HCT116 (cell line): ENCODE measurements at regions not wholly inside any gene's neighbourhood (a gene's known extent, or its start where the extent isn't known, plus 50 kb on each side); places are given as distances from the start of the nearest gene placed in this dataset.

Experiments used
- ATAC-seq: fragments of 200-7000 bp; cut with Tn5 transposase; 2 replicates; pipeline ENCODE4 v1.9.1; 2020; ENCODE audit warnings: mild to moderate bottlenecking, moderate library complexity
- BruUV-seq: library from RNA; stranded (reverse); fragments of 400-500 nt; replicated peaks from 2 replicates; lab custom pipeline; 2021; lab: Mats Ljungman, UMichigan
- CTCF ChIA-PET: fragments of 300-600 bp; sonication (Branson Sonifier 250); formaldehyde crosslinking; loops from one replicate; lab custom pipeline; 2021; ENCODE audit warnings: antibody characterized with exemption; lab: Charles Lee
- POLR2A ChIA-PET: fragments of 300-600, 350-600 bp; sonication (Branson Sonifier 250); formaldehyde crosslinking; loops from one replicate; lab custom pipeline; 2021; ENCODE audit warnings: antibody characterized with exemption; lab: Charles Lee
- RAD21 ChIA-PET, 2 experiments: fragments of 300-600 bp; sonication (Branson Sonifier 250); formaldehyde crosslinking; loops; one replicate each; lab custom pipeline; 2023; ENCODE audit warnings: low total read pairs in 2 of 2; ENCODE audit not compliant: uncharacterized antibody in 2 of 2, unreplicated experiment in 2 of 2, low non-redundant PET in 1 of 2; lab: Charles Lee
- DNase-seq: peaks from one replicate; pipeline ENCODE4 v3.0.0-alpha.2; 2010; ENCODE audit warnings: low read depth, low spot score
- H2AFZ ChIP-seq: fragments of 200-600 bp; shearing (Covaris generic), sonication (generic); 2 replicates; pipeline ENCODE4 v1.6.1; 2017; ENCODE audit warnings: low read depth, mixed run types, mixed read lengths, antibody characterized with exemption, low read length; ENCODE audit not compliant: poor library complexity, severe bottlenecking
- H3K27ac ChIP-seq: 2 replicates; pipeline ENCODE4 v1.5.1; 2012; ENCODE audit warnings: low read depth, low read length
- H3K27me3 ChIP-seq: fragments of 200-600 bp; sonication (generic); 2 replicates; pipeline ENCODE4 v1.6.1; 2016; ENCODE audit warnings: mixed run types, low read length, mixed read lengths; ENCODE audit not compliant: insufficient read depth
- H3K36me3 ChIP-seq, 2 experiments: fragments of 200-500 bp in 1 of 2; fragments of 200-600 bp in 1 of 2; sonication (Bioruptor generic) in 1 of 2; sonication (generic) in 1 of 2; 2 replicates each; pipeline versions ENCODE4 v1.5.1 to v1.6.1; 2014 to 2016; ENCODE audit warnings: low read length in 2 of 2, inconsistent platforms in 1 of 2, mixed read lengths in 1 of 2, mixed run types in 1 of 2; ENCODE audit not compliant: insufficient read depth in 2 of 2, control insufficient read depth in 1 of 2
- H3K4me1 ChIP-seq, 2 experiments: fragments of 200-600 bp in 1 of 2; sonication (generic) in 1 of 2; 2 replicates each; pipeline versions ENCODE4 v1.5.1 to v1.6.1; 2012 to 2017; ENCODE audit warnings: low read length in 2 of 2, inconsistent platforms in 1 of 2, mild to moderate bottlenecking in 1 of 2, mixed read lengths in 1 of 2, mixed run types in 1 of 2, moderate library complexity in 1 of 2; ENCODE audit not compliant: insufficient read depth in 2 of 2, control insufficient read depth in 1 of 2
- H3K4me2 ChIP-seq: fragments of 200-600 bp; sonication (generic); 2 replicates; pipeline ENCODE4 v1.6.1; 2017; ENCODE audit warnings: mixed run types, low read length, mixed read lengths
- H3K4me3 ChIP-seq, 2 experiments: fragments of 200-600 bp in 1 of 2; sonication (generic) in 1 of 2; replicated peaks in 1 of 2; 2 replicates each; pipeline ENCODE4 v1.5.1; 2011 to 2016; ENCODE audit warnings: low read length in 2 of 2, control low read depth in 1 of 2, low read depth in 1 of 2, mild to moderate bottlenecking in 1 of 2, mixed read lengths in 1 of 2, mixed run types in 1 of 2
- H3K79me2 ChIP-seq: fragments of 200-600 bp; sonication (generic); 2 replicates; pipeline ENCODE4 v1.6.1; 2017; ENCODE audit warnings: mild to moderate bottlenecking, mixed run types, low read length, moderate library complexity, mixed read lengths; ENCODE audit not compliant: insufficient read depth
- H3K9ac ChIP-seq: fragments of 200-600 bp; sonication (generic); 2 replicates; pipeline ENCODE4 v1.6.1; 2016; ENCODE audit warnings: low read length, mixed read lengths
- H3K9me2 ChIP-seq: fragments of 200-600 bp; sonication (generic), shearing (Covaris generic); 2 replicates; pipeline ENCODE4 v1.6.1; 2017; ENCODE audit warnings: mixed run types, mild to moderate bottlenecking, moderate library complexity; ENCODE audit not compliant: insufficient read depth
- H3K9me3 ChIP-seq, 2 experiments: fragments of 200-500 bp in 1 of 2; fragments of 200-600 bp in 1 of 2; sonication (Bioruptor generic) in 1 of 2; sonication (generic) in 1 of 2; 2 replicates each; pipeline ENCODE4 v1.6.1; 2014 to 2017; ENCODE audit warnings: low read length in 2 of 2, mixed read lengths in 2 of 2, inconsistent platforms in 1 of 2, low read depth in 1 of 2, mild to moderate bottlenecking in 1 of 2, mixed run types in 1 of 2, moderate library complexity in 1 of 2; ENCODE audit not compliant: control insufficient read depth in 1 of 2, insufficient read depth in 1 of 2
- H4K20me1 ChIP-seq: fragments of 200-600 bp; sonication (generic), shearing (Covaris generic); 2 replicates; pipeline ENCODE4 v1.6.1; 2017; ENCODE audit warnings: mixed run types, mild to moderate bottlenecking, moderate library complexity; ENCODE audit not compliant: insufficient read depth
- CBX3 ChIP-seq: IDR thresholded peaks from 2 replicates; pipeline ENCODE4 v1.6.1; 2012; ENCODE audit warnings: low read depth
- ELF1 ChIP-seq: IDR thresholded peaks from 2 replicates; pipeline ENCODE4 v1.6.1; 2012; ENCODE audit warnings: low read depth, borderline replicate concordance
- EZH2 ChIP-seq: fragments of 200-600 bp; sonication (generic); IDR thresholded peaks from 2 replicates; pipeline ENCODE4 v1.6.1; 2017; ENCODE audit warnings: antibody characterized with exemption, mixed run types
- EZH2phosphoT487 ChIP-seq: fragments of 200-600 bp; IDR thresholded peaks from 2 replicates; pipeline ENCODE4 v1.6.1; 2018; ENCODE audit warnings: antibody characterized with exemption, borderline replicate concordance
- JUND ChIP-seq: IDR thresholded peaks from 2 replicates; pipeline ENCODE4 v1.6.1; 2012
- POLR2A ChIP-seq: IDR thresholded peaks from 2 replicates; pipeline ENCODE4 v1.7.0; 2011; ENCODE audit warnings: borderline replicate concordance; ENCODE audit not compliant: insufficient read depth, insufficient read length; ENCODE audit errors: extremely low read depth
- POLR2AphosphoS5 ChIP-seq: IDR thresholded peaks from 2 replicates; pipeline ENCODE4 v1.6.1; 2011; ENCODE audit warnings: mild to moderate bottlenecking, low read depth, low read length, moderate library complexity
- RAD21 ChIP-seq: IDR thresholded peaks from 2 replicates; pipeline ENCODE4 v1.6.1; 2012; ENCODE audit warnings: low read depth, mild to moderate bottlenecking
- TCF7L2 ChIP-seq: IDR thresholded peaks from 2 replicates; pipeline ENCODE4 v1.7.0; 2011; ENCODE audit warnings: borderline replicate concordance, inconsistent platforms; ENCODE audit not compliant: insufficient read depth, insufficient read length; ENCODE audit errors: extremely low read depth
- intact Hi-C: fragments of 100-400 bp; cut with micrococcal nuclease; formaldehyde crosslinking; loops from 2 replicates; pipeline ENCODE4 v1.10.0; 2022
- TF ChIP-seq, protein P1 (sequence below): IDR thresholded peaks from 2 replicates; pipeline ENCODE4 v1.6.1; 2012
- TF ChIP-seq, protein P2 (sequence below), 3 experiments: fragments of 200-600 bp in 1 of 3; sonication (generic) in 1 of 3; IDR thresholded peaks in 2 of 3; conservative IDR thresholded peaks in 1 of 3; 2 replicates each; pipeline ENCODE4 v1.5.1; 2012 to 2017; ENCODE audit warnings: low read depth in 2 of 3, low read length in 2 of 3, antibody characterized with exemption in 1 of 3, borderline replicate concordance in 1 of 3, control low read depth in 1 of 3, mild to moderate bottlenecking in 1 of 3, mixed read lengths in 1 of 3, mixed run types in 1 of 3, moderate library complexity in 1 of 3; ENCODE audit not compliant: insufficient read depth in 1 of 3

DNA sequence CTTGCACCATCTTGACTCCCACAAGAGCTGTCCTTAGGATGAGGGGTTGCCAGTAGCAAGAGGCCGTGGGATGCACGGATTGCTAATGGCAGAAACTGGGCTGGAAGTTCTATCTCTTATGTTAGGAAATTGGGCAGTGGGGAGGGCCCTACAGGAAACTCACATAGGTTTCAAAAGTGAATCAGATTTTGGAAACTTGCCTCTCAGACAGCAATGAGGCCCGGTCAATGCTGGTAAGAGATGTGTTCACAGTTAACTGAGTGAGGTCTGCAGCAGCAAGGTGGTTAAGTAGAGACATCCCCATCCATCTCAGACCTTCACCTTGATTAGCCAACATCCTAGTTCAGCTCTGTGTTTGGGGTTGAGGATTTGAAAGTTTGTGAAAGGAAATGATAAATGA, 164.7 kb downstream of the ABCA8 start:
- DNase-seq (no peak), ATAC-seq (no peak)
- peaks cover 0 to 4% of the 10 kb centered on the region in 2 experiments; a peak in 2 of 4 replicates for H3K4me1 ChIP-seq
- no peak overlapping the region for H3K4me2 ChIP-seq
- CTCF ChIA-PET: no interaction called here
- no peaks in the 10 kb centered on the region for H3K79me2 ChIP-seq
- H3K36me3 ChIP-seq: no peaks in the 10 kb centered on the region
- POLR2A ChIA-PET: no interaction called here
- intact Hi-C loops: loop anchor here (5.0 kb wide), 1 partner anchor 117 kb away; no protein-coding TSS in a partner anchor
- RAD21 ChIA-PET: no interaction called here
- H3K27ac ChIP-seq: no peak overlapping the region
- H3K9me2 ChIP-seq: no peaks in the 10 kb centered on the region
- no peaks in the 10 kb centered on the region for H4K20me1 ChIP-seq
- H3K9me3 ChIP-seq: no peaks in the 10 kb centered on the region
- no peak overlapping the region for H3K4me3 ChIP-seq
- no peak overlapping the region for H3K9ac ChIP-seq
- BruUV-seq: no TSS peak
- no peak overlapping the region for H2AFZ ChIP-seq
- TF ChIP-seq POLR2AphosphoS5 (no peak), EZH2 (no peak), EZH2phosphoT487 (no peak), RAD21 (no peak), JUND (no peak)
- TF ChIP-seq, protein P1, sequence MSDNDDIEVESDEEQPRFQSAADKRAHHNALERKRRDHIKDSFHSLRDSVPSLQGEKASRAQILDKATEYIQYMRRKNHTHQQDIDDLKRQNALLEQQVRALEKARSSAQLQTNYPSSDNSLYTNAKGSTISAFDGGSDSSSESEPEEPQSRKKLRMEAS: no peak
- no peaks in the 10 kb centered on the region for H3K27me3 ChIP-seq

DNA sequence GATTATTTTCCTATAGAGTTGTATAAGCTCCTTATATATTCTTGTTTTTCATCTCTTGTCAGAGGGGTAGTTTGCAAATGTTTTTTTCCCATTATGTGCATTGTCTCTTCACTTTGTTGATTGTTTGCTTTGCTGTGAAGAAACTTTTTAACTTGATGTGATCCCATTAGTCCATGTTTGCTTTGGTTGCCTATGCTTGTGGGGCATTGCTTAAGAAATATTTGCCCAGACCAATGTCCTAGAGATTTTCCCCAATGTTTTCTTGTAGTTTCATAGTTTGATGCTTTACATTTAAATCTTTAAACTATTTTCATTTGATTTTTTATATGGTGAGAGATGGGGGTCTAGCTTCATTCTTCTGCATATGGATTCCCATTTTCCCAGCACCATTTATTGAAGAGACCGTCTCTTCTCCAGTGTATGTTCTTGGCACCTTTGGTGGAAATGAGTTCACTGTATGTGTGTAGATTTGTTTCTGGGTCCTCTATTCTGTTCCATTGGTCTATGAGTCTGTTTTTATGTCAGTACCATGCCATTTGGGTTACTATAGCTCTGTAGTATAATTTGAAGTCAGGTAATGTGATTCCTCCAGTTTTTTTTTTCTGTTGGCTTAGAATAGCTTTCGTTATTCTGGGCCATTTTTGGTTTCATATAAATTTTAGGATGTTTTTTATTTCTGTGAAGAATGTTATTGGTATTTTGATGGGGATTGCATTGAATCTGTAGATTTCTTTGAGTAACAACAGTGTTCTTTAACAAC, 165.8 kb downstream of the ABCA8 start:
- RAD21 ChIA-PET: no interaction called here
- Histone ChIP-seq H3K4me2 (no peak overlapping the region), H3K4me1 (no peaks in the 10 kb centered on the region), H3K4me3 (no peak overlapping the region), H3K27ac (no peak overlapping the region), H3K9me2 (no peaks in the 10 kb centered on the region), H2AFZ (no peak overlapping the region), H3K9ac (no peak overlapping the region), H3K79me2 (no peaks in the 10 kb centered on the region), H4K20me1 (no peaks in the 10 kb centered on the region), H3K9me3 (no peaks in the 10 kb centered on the region), H3K27me3 (no peaks in the 10 kb centered on the region), H3K36me3 (no peaks in the 10 kb centered on the region)
- intact Hi-C loops: no loop called here
- CTCF ChIA-PET: interaction anchor here (1.4 kb wide), 1 partner anchor 18 kb away, joined by 5 read pairs; no protein-coding TSS in a partner anchor
- DNase-seq (no peak), ATAC-seq (no peak)
- no TSS peak for BruUV-seq
- POLR2A ChIA-PET: no interaction called here
- TF ChIP-seq POLR2AphosphoS5: no peak
- no peak for TF ChIP-seq ELF1
- TF ChIP-seq POLR2A: no peak
- TF ChIP-seq CBX3: no peak
- TF ChIP-seq, protein P2, sequence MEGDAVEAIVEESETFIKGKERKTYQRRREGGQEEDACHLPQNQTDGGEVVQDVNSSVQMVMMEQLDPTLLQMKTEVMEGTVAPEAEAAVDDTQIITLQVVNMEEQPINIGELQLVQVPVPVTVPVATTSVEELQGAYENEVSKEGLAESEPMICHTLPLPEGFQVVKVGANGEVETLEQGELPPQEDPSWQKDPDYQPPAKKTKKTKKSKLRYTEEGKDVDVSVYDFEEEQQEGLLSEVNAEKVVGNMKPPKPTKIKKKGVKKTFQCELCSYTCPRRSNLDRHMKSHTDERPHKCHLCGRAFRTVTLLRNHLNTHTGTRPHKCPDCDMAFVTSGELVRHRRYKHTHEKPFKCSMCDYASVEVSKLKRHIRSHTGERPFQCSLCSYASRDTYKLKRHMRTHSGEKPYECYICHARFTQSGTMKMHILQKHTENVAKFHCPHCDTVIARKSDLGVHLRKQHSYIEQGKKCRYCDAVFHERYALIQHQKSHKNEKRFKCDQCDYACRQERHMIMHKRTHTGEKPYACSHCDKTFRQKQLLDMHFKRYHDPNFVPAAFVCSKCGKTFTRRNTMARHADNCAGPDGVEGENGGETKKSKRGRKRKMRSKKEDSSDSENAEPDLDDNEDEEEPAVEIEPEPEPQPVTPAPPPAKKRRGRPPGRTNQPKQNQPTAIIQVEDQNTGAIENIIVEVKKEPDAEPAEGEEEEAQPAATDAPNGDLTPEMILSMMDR (IDR thresholded peaks at IDR 0.05 in 2 of 3, conservative IDR thresholded peaks at IDR 0.05 in 1 of 3; ENCODE audit: borderline replicate concordance in 1 of 3, insufficient read depth in 1 of 3, low read depth in 2 of 3, low read length in 2 of 3): no peak
- TF ChIP-seq TCF7L2: no peak
